ENCODE measurements at regions not wholly inside any gene's neighbourhood (a gene's known extent, or its start where the extent isn't known, plus 50 kb on each side); places are given as distances from the start of the nearest gene placed in this dataset.

- H3K36me3 ChIP-seq: no peaks in the 10 kb centered on the region
These were observed 372.5 kb downstream of the ARHGEF28 start for GRCh38 chr5:73998489-73998888.

GRCh38 chr5:73997960-73998359 is 372.0 kb downstream of the ARHGEF28 start:
- no peak overlapping the region for H3K4me3 ChIP-seq (ENCODE audit: low read depth in 1 of 2, low read length in 1 of 2)
- H3K4me1 ChIP-seq (ENCODE audit: control insufficient read depth in 1 of 2, insufficient read depth in 1 of 2, low read depth in 1 of 2, low read length in 1 of 2): no peaks in the 10 kb centered on the region
- H3K36me3 ChIP-seq: no peaks in the 10 kb centered on the region
- no peaks in the 10 kb centered on the region for H3K9me3 ChIP-seq
- peaks cover 26% of the 10 kb centered on the region for H3K27me3 ChIP-seq
- TF ChIP-seq CTCF (IDR thresholded peaks at IDR 0.05): no peak
- no peak overlapping the region for H3K27ac ChIP-seq

More at GRCh38 chr5:73998489-73998888, 372.5 kb downstream of the ARHGEF28 start:
- TF ChIP-seq CTCF (IDR thresholded peaks at IDR 0.05): no peak
- Histone ChIP-seq H3K27ac (no peak overlapping the region), H3K9me3 (no peaks in the 10 kb centered on the region), H3K27me3 (peaks cover 26% of the 10 kb centered on the region), H3K4me3 (ENCODE audit: low read depth in 1 of 2, low read length in 1 of 2) (no peak overlapping the region), H3K4me1 (ENCODE audit: control insufficient read depth in 1 of 2, insufficient read depth in 1 of 2, low read depth in 1 of 2, low read length in 1 of 2) (no peaks in the 10 kb centered on the region)

- Histone ChIP-seq H3K27ac (no peak overlapping the region), H3K4me3 (ENCODE audit: low read depth in 1 of 2, low read length in 1 of 2) (no peak overlapping the region), H3K4me1 (ENCODE audit: control insufficient read depth in 1 of 2, insufficient read depth in 1 of 2, low read depth in 1 of 2, low read length in 1 of 2) (no peaks in the 10 kb centered on the region), H3K36me3 (no peaks in the 10 kb centered on the region), H3K27me3 (peaks cover 26% of the 10 kb centered on the region), H3K9me3 (no peaks in the 10 kb centered on the region)
- TF ChIP-seq CTCF (IDR thresholded peaks at IDR 0.05): no peak
These were observed 370.3 kb downstream of the ARHGEF28 start for GRCh38 chr5:73996151-73996755.

- TF ChIP-seq CTCF (IDR thresholded peaks at IDR 0.05): no peak
- no peak overlapping the region for H3K4me3 ChIP-seq (ENCODE audit: low read depth in 1 of 2, low read length in 1 of 2)
- peaks cover 23% of the 10 kb centered on the region for H3K27me3 ChIP-seq
- no peaks in the 10 kb centered on the region for H3K4me1 ChIP-seq (ENCODE audit: control insufficient read depth in 1 of 2, insufficient read depth in 1 of 2, low read depth in 1 of 2, low read length in 1 of 2)
- no peaks in the 10 kb centered on the region for H3K9me3 ChIP-seq
- no peaks in the 10 kb centered on the region for H3K36me3 ChIP-seq
- H3K27ac ChIP-seq: no peak overlapping the region
These were observed 369.0 kb downstream of the ARHGEF28 start for GRCh38 chr5:73994963-73995362.

Data from neutrophil (primary cell).